Astrocyte (in vitro differentiated cells and primary cell): ENCODE measurements at regions not wholly inside any gene's neighbourhood (a gene's known extent, or its start where the extent isn't known, plus 50 kb on each side); places are given as distances from the start of the nearest gene placed in this dataset.

Source experiments
- CTCF ChIP-seq: IDR thresholded peaks from 2 replicates; pipeline ENCODE4 v1.5.1; 2011; ENCODE audit warnings: low read depth, mild to moderate bottlenecking, inconsistent platforms, low read length, moderate library complexity; ENCODE audit not compliant: insufficient read depth
- EZH2 ChIP-seq: IDR thresholded peaks from 2 replicates; pipeline ENCODE4 v1.6.1; 2012; ENCODE audit warnings: mild to moderate bottlenecking, low read length, inconsistent platforms; ENCODE audit not compliant: insufficient read depth

DNA sequence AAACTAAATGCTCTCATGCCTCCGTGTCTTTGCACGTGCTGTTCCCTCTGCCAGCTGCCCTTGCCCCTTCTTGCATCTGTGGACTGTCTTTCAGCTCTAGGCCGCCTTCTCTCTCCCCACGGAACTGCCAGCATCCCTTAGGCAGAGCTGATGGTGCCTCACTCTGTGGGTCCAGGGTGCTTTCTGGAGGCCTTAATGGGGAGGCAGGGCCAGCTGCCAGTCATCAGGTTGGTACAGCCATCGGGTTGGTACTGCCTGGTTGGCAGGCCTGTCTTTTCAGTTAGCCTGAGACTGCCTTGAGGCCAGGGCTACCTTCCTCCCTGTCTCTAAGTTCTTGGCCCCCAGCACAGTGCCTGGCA, 61.4 kb upstream of the TARBP1 start:
- TF ChIP-seq CTCF: no peak
- TF ChIP-seq EZH2: no peak
